Motor neuron (in vitro differentiated cells): ENCODE measurements at regions not wholly inside any gene's neighbourhood (a gene's known extent, or its start where the extent isn't known, plus 50 kb on each side); places are given as distances from the start of the nearest gene placed in this dataset.

Experiments used
- ATAC-seq, 8 experiments: fragments of 200-7000 bp; cut with Tn5 transposase; replicated peaks in 6 of 8; 2 replicates each; pipeline ENCODE4 v1.8.0; 2021; ENCODE audit warnings: mild to moderate bottlenecking in 8 of 8, moderate library complexity in 8 of 8
- H3K27ac ChIP-seq, 2 donors: fragments of 250-450 bp; sonication (Bioruptor Pico); 2 replicates each; pipeline ENCODE4 v1.9.0; 2021; ENCODE audit warnings: antibody characterized with exemption in 2 of 2, mild to moderate bottlenecking in 2 of 2, moderate library complexity in 1 of 2
- H3K4me1 ChIP-seq, 2 donors: fragments of 250-450 bp; sonication (Bioruptor Pico); replicated peaks in 1 of 2; 2 replicates each; pipeline ENCODE4 v1.6.1; 2021; ENCODE audit warnings: antibody characterized with exemption in 2 of 2, mild to moderate bottlenecking in 2 of 2, moderate library complexity in 1 of 2
- H3K4me3 ChIP-seq, 5 donors: fragments of 250-450 bp; sonication (Bioruptor Pico); 2 replicates each; pipeline ENCODE4 v1.9.0; 2021; ENCODE audit warnings: antibody characterized with exemption in 5 of 5, mild to moderate bottlenecking in 5 of 5, moderate library complexity in 4 of 5
- WGBS, 10 experiments: fragments of 450-650 bp; shearing (Covaris generic); methylation state at CpG; one replicate each; pipeline ENCODE4 v1.0.0; 2022; 5-methylcytosine and 5-hydroxymethylcytosine counted together
- in situ Hi-C, 9 experiments: fragments of 400-800 bp; cut with MboI; loops; one replicate each; pipeline ENCODE4 v1.15.0; 2021; ENCODE audit warnings: low sequenced_read_pairs in 9 of 9, low pct_unique_long_range_greater_than_20kb in 2 of 9; ENCODE audit not compliant: unreplicated experiment in 9 of 9

- Histone ChIP-seq H3K27ac (no peak overlapping the region), H3K4me3 (no peak overlapping the region), H3K4me1 (peaks cover 10% of the 10 kb centered on the region in 2 donors)
- ATAC-seq, result no peak
- 20 to 100% (median 84%) methylated on average over 1 to 8 of the region's 16 CpGs; no CpG with 5 or more reads in 5 of the 10 experiments for WGBS, 10 experiments
- in situ Hi-C loops, result no loop called here
Measured at GRCh38 chr14:101113835-101114725, 210.6 kb upstream of the RTL1 start.

- in situ Hi-C loops, result no loop called here
- H3K4me1 ChIP-seq, result peaks cover 12 to 13% of the 10 kb centered on the region in 2 donors
- H3K27ac ChIP-seq, result no peak overlapping the region
- no peak for ATAC-seq
- WGBS, 10 experiments, result 28 to 95% (median 73%) methylated on average over 4 to 9 of the region's 19 CpGs; no CpG with 5 or more reads in 6 of the 10 experiments
- H3K4me3 ChIP-seq, result no peak overlapping the region
Measured at GRCh38 chr14:101114726-101115515, 211.4 kb upstream of the RTL1 start.

GRCh38 chr14:101115652-101116051 lies 212.1 kb upstream of the RTL1 start:
- in situ Hi-C loops, result no loop called here
- Histone ChIP-seq H3K4me1 (peaks cover 20% of the 10 kb centered on the region in 2 donors), H3K4me3 (no peak overlapping the region), H3K27ac (no peak overlapping the region)
- ATAC-seq, result no peak
- WGBS, 10 experiments, result 29 to 100% (median 98%) methylated on average over 1 to 4 of the region's 8 CpGs; no CpG with 5 or more reads in 4 of the 10 experiments

GRCh38 chr14:101116065-101116464 lies 212.5 kb upstream of the RTL1 start:
- in situ Hi-C loops, result no loop called here
- 0 to 100% (median 62%) methylated on average over 1 to 4 of the region's 4 CpGs; no CpG with 5 or more reads in 6 of the 10 experiments for WGBS, 10 experiments
- Histone ChIP-seq H3K27ac (no peak overlapping the region), H3K4me1 (peaks cover 20 to 23% of the 10 kb centered on the region in 2 donors), H3K4me3 (no peak overlapping the region)
- ATAC-seq, result no peak

- 20 to 90% (median 51%) methylated on average over 1 to 6 of the region's 17 CpGs; no CpG with 5 or more reads in 3 of the 10 experiments for WGBS, 10 experiments
- in situ Hi-C loops, result no loop called here
- H3K27ac ChIP-seq, result no peak overlapping the region
- ATAC-seq, result no peak
- H3K4me3 ChIP-seq, result no peak overlapping the region
- peaks cover 16 to 21% of the 10 kb centered on the region in 2 donors for H3K4me1 ChIP-seq
Measured at GRCh38 chr14:101116486-101117130, 213.1 kb upstream of the RTL1 start.

GRCh38 chr14:101117543-101117942 lies 214.0 kb upstream of the RTL1 start:
- ATAC-seq, result no peak
- H3K4me1 ChIP-seq, result peaks cover 20 to 25% of the 10 kb centered on the region in 2 donors
- no peak overlapping the region for H3K27ac ChIP-seq
- in situ Hi-C loops, result no loop called here
- 8 to 100% (median 53%) methylated on average over 1 to 2 of the region's 2 CpGs for WGBS, 10 experiments
- no peak overlapping the region for H3K4me3 ChIP-seq

GRCh38 chr14:101118233-101118632 lies 214.7 kb upstream of the RTL1 start:
- Histone ChIP-seq H3K27ac (no peak overlapping the region), H3K4me1 (peaks cover 27 to 32% of the 10 kb centered on the region in 2 donors), H3K4me3 (no peak overlapping the region)
- ATAC-seq, result no peak
- in situ Hi-C loops, result no loop called here
- 10 to 100% (median 62%) methylated on average over 1 to 4 of the region's 4 CpGs; no CpG with 5 or more reads in 2 of the 10 experiments for WGBS, 10 experiments

GRCh38 chr14:101118746-101119591 lies 215.4 kb upstream of the RTL1 start:
- in situ Hi-C loops, result no loop called here

GRCh38 chr14:101119830-101120571 lies 216.5 kb upstream of the RTL1 start:
- in situ Hi-C loops, result no loop called here
- peak in 1 of 8 experiments; percentile 5 for ATAC-seq
- 0 to 87% (median 60%) methylated on average over 1 to 9 of the region's 20 CpGs; no CpG with 5 or more reads in 1 of the 10 experiments for WGBS, 10 experiments
- peaks cover 42 to 50% of the 10 kb centered on the region in 2 donors for H3K4me1 ChIP-seq
- no peak overlapping the region for H3K4me3 ChIP-seq
- no peak overlapping the region for H3K27ac ChIP-seq

More at GRCh38 chr14:101118746-101119591, 215.4 kb upstream of the RTL1 start:
- 57 to 100% (median 78%) methylated on average over 1 to 15 of the region's 20 CpGs; no CpG with 5 or more reads in 1 of the 10 experiments for WGBS, 10 experiments
- Histone ChIP-seq H3K4me1 (peaks cover 34 to 40% of the 10 kb centered on the region in 2 donors), H3K27ac (no peak overlapping the region), H3K4me3 (no peak overlapping the region)
- ATAC-seq, result peak in 1 of 8 experiments; percentile 19

GRCh38 chr14:101120641-101121507 lies 217.4 kb upstream of the RTL1 start:
- H3K27ac ChIP-seq, result no peak overlapping the region
- ATAC-seq, result no peak
- peaks cover 42 to 51% of the 10 kb centered on the region in 2 donors for H3K4me1 ChIP-seq
- in situ Hi-C loops, result no loop called here
- no peak overlapping the region for H3K4me3 ChIP-seq
- 50 to 100% (median 96%) methylated on average over 1 to 9 of the region's 19 CpGs; no CpG with 5 or more reads in 2 of the 10 experiments for WGBS, 10 experiments
